Hippocampal formation (tissue), 2 donors: ENCODE measurements at regions not wholly inside any gene's neighbourhood (a gene's known extent, or its start where the extent isn't known, plus 50 kb on each side); places are given as distances from the start of the nearest gene placed in this dataset.
"Not testable (repeated sequence)": the region's sequence is repeated elsewhere in the genome, so short reads cannot be mapped to it uniquely, and the experiment has no call there.

Experiments used
- DNase-seq, 2 donors: peaks; one replicate each; lab custom pipeline; 2025; lab: John Stamatoyannopoulos, UW

DNA sequence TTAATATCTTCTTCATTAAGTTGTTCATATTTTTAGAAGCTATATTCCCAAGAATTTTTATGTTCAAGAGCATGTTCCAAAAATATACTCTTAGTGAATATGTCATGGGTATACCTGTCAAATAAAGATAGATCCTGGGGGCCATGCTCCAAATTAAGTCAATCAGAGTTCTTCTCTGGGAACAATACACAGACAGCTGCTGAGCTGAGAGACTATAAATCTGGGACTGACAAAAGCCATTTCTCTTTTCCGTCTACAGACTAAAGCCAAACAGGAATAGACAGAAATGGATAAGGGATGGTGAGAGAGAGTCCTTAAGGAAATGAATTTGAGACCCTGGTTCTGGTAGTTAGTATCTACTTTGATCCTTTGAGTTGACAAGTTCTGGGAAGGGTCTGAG lies 465.1 kb upstream of the RASGRP1 start:
- DNase-seq, result no peak

DNA sequence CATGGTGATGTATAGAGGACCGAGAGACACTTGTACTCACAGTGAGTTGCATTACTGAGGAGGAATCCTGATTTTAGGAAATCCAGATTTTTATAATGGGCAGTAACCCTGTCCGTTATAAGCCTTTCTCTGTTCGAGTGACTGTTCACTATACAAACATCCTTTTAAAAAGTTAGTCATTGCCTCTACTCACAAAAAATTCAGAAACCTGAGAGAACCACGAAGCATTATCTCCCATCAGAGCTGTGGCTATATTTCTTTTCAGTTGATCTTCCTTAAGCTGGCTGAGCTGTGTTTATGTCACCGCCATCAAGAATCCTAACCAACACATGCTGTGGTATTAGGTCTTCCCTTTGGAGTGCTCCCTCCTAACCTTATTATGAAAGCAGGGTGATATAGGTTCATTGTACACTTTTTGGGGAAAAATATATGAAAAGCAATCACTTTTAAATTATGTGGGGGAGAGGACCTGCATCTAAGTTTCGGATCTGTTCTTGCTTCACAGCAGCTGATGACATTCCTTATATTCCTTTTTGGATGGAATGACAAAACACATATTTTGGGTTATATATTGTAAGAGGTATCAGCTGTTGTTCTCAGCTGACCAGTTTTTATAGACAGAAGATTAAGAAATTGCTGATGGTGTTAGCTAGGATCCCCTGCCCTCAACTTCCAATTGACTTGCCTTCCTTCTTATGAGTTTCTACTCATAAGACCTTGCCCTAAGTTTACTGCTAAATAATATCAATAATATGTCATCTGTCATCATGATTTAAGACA lies 465.9 kb upstream of the RASGRP1 start:
- no peak for DNase-seq

DNA sequence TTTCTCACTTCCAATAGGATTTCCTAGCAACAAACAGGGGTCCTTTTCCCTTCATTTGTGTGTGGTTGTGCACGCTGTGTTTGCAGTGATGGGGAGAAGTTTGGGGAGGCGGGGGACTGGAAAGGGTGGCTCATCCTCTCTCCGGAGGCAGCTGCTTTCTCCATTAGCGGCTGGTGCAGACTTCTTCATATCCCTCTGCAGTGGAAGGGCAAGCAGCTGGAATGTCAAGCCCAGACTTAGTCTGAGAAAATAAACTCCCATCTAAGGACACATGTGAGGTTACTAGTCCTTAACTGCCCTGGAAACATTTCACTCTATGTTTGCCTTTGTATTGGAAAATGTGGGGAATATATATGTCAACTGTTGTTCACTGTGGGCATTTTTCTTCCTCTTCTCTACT lies 467.0 kb upstream of the RASGRP1 start:
- no peak for DNase-seq

GRCh38 chr15:39034816-39035215 lies 470.2 kb upstream of the RASGRP1 start:
- no peak for DNase-seq

DNA sequence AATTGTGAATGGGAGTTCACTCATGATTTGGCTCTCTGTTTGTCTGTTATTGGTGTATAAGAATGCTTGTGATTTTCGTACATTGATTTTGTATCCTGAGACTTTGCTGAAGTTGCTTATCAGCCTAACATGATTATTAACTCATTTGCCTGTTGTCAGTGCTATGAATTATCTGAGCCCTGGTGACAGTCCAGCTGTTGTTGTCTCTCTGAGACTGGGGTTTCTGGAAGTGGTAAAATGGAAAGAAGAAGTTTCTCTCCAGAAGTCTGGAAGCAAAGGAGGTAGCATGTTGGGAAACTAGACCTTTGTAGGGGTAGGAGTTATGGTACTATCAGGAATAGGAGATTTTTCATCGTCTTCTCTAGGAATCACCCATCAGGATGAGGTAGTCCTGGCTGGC lies 473.0 kb upstream of the RASGRP1 start:
- not testable (repeated sequence) for DNase-seq

DNA sequence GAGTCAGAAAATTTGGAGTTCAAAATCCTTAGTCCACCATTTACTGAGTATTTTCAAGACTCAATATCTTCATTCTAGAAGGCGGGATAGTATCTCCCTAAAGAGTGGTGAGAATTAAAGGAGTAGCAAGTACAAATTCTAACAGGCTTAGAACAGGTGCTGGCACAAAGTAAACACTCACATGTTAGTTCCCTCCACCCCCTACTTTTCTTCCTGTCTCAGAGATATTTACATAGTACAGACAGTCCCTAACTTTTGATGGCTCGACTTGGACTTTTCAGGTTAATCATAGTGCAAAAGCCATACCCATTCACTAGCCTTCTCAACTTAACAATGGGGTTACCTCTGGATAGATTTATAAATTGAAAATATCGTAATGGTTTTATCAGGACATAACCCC lies 476.2 kb upstream of the RASGRP1 start:
- no peak for DNase-seq

DNA sequence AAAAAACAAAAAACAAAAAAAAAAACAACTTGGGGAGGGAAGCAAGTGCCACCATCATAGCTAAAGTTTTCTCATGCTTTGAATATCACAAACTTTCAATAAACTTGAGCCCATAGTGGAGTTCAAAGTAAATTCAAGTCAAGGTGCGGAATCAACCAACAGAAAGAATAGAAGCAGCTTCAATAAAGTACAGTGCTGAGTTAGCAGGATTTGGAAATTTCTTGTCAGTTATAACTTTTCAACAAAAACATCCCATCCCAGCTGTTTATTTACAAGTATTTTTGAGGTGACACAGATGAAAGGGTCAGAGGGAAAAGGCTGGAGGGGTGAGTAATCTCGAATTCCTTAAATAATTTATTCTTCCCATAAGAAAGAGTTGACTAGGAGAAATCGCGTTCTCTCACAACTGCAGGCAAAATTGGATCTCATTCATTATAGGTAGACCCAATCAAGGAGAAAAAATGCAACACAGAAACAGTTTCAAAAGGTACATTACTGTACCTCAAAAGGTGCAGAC lies 477.4 kb upstream of the RASGRP1 start:
- DNase-seq, result no peak

GRCh38 chr15:39051626-39052322 lies 487.2 kb upstream of the RASGRP1 start:
- no peak for DNase-seq

- DNase-seq, result no peak
Measured at GRCh38 chr15:39052323-39052705, 487.7 kb upstream of the RASGRP1 start.

- no peak for DNase-seq
Measured at GRCh38 chr15:39053480-39053879, 488.9 kb upstream of the RASGRP1 start.

GRCh38 chr15:39054128-39054732 lies 489.6 kb upstream of the RASGRP1 start:
- no peak for DNase-seq

- no peak for DNase-seq
Measured at GRCh38 chr15:39056357-39056756, 491.7 kb upstream of the RASGRP1 start.

GRCh38 chr15:39058351-39059131 lies 493.9 kb upstream of the RASGRP1 start:
- DNase-seq, result no peak

DNA sequence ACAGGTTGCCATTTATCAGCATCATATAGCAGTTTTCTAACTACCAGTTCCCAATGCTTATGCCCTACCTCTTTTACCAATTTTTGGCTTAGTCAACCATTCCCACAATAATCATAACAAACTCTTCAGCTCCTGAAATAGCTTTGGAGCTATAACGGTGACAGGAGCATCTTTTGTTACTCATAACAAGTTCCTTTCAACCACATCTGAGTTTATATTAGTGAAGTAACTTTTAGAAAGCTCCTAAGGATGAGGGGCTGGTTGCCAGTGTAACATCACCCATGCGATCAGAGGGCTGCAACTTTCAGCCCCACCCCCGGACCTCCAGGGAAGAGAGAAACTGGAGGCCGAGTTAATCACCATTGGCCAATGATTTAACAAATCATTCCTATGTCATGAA lies 495.3 kb upstream of the RASGRP1 start:
- DNase-seq, result no peak

- DNase-seq, result no peak
Measured at GRCh38 chr15:39061952-39062464, 497.4 kb upstream of the RASGRP1 start.

DNA sequence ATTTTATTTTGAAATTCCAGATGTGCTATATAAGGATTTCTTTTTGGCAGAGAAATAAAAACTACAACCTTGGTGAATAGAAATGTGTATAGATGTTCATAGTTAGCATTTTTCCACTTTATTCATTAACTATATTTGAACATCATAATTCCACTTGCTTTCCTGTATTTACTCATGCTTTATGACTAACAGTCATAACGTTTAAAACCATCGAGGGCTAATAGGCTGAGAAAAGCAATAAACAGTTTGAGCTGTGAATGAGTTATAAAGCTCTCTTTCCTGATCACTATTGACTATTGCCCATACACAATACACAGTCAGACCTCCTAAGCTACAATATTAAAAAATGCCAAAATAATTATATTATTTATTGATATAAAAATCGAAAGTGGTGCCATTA lies 502.1 kb upstream of the RASGRP1 start:
- DNase-seq, result no peak

DNA sequence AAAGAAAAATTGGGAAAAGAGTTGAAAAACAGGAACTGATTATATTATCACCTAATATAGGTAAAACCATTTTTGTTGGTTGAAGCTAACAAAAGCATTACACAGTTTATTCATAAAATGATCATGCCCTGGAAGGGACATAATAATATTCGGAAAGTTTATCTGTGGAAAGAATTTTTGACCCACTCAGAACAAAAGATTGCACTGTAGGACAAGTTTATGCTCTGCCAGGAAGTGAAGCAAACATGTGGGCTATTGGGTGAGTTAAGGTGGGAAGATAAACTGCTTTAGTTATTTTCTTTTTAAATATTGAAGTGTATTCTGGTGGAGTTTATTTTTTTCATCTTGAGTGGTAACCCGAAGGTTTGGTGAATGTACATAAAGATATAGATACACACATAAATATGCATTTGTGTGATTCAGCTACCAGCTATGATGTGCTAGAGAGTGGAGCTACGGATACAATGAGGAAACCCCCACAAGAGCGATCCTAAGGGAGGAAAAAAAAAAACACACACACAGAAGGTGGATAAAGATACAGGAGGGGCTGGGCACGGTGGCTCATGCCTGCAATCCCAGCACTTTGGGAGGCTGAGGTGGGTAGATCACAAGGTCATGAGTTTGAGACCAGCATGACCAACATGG lies 506.4 kb upstream of the THBS1 start:
- no peak for DNase-seq

- no peak for DNase-seq
Measured at GRCh38 chr15:39075311-39075710, 505.6 kb upstream of the THBS1 start.

- no peak for DNase-seq
Measured at GRCh38 chr15:39075756-39076341, 505.0 kb upstream of the THBS1 start.

DNA sequence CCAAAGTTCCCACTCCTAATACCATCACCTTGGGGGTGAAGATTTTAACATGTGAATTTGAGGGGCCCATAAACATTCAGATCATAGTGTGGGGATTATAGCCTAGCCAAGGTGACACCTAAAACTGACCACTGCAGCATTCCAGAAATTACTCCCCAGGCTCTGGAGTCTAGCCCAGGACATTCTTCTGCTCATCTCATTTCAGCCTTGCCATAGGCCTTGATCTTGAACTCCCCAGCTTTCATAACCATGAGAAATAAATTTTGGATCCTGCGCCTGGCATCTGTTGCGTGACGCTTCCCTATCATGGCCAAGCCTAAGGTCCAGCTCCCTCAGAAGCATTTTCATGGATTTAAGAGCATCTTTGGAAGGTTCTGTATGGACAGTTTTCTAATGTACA lies 502.9 kb upstream of the THBS1 start:
- no peak for DNase-seq

DNA sequence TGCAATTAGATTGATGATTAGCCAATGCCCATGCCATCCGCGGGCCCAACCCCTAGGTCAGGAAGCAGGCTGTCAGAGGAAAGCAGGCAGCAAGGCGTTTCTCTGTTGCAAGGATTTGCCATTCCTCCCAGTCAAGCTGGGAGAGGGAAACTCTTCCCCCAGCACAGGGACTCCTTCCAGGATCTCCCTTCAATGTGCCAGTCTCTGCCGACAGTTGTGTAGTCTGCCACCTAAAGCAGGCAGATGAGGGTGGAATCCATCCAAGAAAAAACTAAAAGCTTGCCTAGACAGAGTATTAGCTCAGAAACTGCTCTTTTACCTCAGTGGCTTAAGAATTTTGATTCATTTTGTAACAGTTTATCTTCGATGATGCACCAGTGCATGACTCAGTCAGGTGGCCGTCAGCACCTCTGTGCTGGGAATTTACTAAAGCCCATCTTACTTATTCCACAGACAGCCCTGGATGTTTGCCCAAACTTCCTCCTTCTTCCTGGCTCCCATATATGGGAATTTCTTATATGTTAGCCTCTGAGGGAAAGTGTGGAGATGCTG lies 501.5 kb upstream of the THBS1 start:
- DNase-seq, result no peak
